ENCODE measurements at regions not wholly inside any gene's neighbourhood (a gene's known extent, or its start where the extent isn't known, plus 50 kb on each side); places are given as distances from the start of the nearest gene placed in this dataset.

DNA sequence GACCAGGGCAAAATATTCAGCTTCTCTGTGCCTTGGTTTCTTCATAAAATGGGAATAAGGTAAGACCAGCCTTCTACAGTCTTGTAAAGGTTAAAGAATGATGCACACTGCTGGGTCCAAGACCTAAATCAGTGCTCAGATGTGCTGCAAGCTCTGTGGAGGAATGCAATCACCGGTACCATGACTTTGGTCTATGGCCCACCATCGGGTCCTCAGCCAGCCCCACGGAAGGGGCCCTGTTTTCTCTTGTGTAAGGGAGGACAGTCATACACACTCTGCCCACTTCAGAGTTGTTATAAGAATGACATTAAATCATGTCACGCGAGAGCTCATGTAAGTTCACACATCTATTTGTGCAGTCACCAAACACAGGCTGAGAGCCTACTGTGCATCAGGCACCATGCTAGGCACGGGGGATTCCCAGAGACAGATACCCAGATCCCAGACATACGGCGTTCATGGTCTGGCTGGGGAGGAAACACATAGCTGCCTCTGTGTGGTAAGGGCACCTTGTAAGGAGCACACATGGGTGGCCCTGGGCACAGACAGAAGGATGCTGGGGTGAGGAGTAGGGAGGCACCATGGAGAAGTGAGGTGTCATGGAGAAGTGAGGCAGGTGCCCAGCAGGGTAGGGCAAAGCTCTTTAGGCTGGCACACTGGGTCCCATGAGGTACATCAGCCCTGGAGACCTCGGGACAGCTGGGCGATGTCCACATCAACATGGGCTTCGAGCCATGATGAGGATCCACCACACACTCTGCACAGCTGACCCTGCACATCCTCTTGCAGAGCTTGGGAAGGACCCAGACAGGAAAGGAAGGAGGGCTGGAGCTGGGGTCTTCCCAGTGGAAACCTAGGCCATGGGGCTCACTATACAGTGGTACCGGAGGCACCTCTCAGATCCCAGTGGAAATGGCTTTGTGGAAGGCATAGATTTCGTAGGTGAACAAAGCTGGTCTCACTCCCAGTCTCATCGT lies 190.4 kb upstream of the DIO3 start:
- Histone ChIP-seq H3K27me3 (ENCODE audit: low read depth) (no peaks in the 10 kb centered on the region), H3K9me3 (no peaks in the 10 kb centered on the region), H3K36me3 (replicated peaks) (no peaks in the 10 kb centered on the region), H3K4me3 (no peak overlapping the region), H3K4me1 (no peaks in the 10 kb centered on the region)
- DNase-seq (ENCODE audit: low spot score in 2 of 2) = no peak
- in situ Hi-C loops (cut with MboI; ENCODE audit: low sequenced_read_pairs) = no loop called here

DNA sequence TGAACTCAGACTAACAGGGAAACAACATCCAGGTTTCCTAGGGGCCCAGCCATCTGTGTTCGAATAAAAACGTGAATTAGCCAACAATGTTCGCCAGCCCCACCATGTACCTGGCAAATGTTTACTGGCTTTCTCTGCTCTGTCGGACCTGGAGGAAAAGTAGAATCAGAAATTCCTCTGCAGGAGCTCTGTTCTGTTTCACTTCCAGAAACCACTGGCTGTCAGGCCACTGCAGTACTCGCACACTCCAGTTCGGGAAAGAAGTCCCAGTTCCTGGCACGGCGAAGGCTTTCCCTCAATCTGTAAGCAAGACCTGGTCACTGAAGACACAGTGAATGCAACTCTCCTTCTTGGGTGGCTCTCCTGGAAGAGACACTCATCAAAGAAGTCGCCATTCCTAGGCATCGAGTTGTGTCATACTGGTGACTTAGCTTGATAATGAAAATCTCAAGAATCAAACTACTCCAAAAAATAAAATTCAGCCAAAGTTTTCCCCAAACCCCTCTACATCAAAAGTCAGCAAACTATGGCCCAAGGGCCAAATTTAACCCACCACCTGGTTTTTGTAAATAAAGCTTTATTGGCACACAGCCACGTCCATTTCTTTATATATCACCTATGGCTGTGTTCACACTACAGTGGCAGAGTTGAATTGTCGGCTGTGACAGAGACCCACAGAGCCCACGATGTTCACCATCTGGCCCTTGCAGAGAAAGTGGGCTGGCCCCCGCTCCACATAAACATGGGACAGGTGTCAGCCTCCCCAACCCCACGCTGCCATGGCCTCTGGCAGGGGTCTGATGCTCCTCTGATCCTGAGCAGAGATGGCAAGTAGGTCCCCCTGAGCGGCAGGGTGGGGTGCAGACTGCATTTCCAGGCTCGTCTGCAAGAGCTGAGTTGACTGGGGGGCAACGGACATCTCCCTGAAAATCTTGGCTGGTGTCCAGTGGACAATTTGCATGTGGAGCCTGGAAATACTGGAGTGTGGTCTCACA lies 189.2 kb upstream of the DIO3 start:
- Histone ChIP-seq H3K9me3 (no peaks in the 10 kb centered on the region), H3K4me3 (no peak overlapping the region), H3K27me3 (ENCODE audit: low read depth) (no peaks in the 10 kb centered on the region), H3K4me1 (no peaks in the 10 kb centered on the region), H3K36me3 (replicated peaks) (no peaks in the 10 kb centered on the region)
- in situ Hi-C loops (cut with MboI; ENCODE audit: low sequenced_read_pairs) = no loop called here
- DNase-seq (ENCODE audit: low spot score in 2 of 2) = no peak

DNA sequence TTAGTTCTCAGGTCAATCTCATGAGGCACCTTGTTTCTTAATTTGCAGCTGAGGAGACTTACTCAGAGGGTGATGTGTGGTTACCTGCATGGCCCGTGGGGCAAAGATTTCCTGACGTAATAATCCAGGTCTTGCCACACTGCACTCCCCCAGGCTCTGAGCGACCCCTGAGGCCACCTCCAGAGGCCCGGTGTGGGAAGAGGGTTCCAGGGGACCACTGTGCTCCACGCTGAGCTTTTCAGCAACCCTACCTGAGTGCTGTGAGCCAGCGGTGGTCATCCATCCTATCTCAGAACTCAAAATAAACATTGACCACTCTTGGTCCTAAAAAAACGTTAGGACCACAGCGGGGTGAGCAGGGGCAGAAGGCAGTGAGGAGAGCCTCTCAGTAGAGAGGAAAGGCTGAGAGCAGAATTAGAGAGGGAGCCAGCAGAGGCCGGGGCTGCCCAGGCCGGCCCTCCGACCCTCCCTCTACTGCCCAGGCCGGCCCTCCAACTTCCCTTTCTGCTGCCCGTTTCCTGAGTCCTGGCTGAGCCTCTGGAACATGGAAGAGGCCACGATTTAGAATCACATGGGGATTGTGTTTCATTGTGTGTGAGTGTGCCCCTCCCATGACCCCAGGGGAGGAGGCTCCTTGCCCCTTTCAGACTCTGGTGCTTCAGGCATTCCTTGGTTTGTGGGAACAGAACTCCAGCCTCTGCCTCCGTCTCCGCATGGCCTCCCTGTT lies 188.2 kb upstream of the DIO3 start:
- no peaks in the 10 kb centered on the region for H3K27me3 ChIP-seq (ENCODE audit: low read depth)
- H3K4me3 ChIP-seq = no peak overlapping the region
- no peaks in the 10 kb centered on the region for H3K36me3 ChIP-seq (replicated peaks)
- in situ Hi-C loops (cut with MboI; ENCODE audit: low sequenced_read_pairs) = no loop called here
- no peak for DNase-seq (ENCODE audit: low spot score in 2 of 2)
- H3K4me1 ChIP-seq = no peaks in the 10 kb centered on the region
- H3K9me3 ChIP-seq = no peaks in the 10 kb centered on the region

DNA sequence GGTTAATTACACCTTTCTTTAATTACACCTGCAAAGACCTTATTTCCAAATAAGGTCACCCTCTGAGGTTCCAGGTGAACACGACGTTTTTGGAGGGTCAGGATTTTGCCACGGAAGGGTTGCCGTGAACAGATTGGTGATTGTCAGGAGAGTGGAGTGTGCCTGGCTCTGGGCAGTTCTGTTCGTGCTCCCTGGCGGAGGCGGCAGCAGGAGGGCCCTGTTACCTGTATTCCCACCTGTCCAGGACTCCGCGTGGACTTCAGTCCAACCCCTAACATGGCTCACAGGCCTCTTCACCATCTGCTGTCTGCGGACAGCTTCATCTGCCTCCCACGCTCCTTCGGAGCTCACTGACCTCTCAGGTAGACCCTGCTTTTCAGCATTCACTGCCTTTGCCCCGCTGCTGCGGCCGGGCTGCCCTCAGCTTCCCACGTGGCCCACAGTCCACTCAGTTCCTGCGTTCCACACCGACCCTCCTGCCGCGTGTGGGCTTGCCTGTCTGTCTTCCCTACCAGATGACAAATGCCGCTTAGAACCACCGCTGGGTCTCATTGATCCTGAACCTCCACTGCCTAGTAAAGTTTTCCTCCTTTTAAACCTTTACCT lies 187.5 kb upstream of the DIO3 start:
- no peaks in the 10 kb centered on the region for H3K27me3 ChIP-seq (ENCODE audit: low read depth)
- in situ Hi-C loops (cut with MboI; ENCODE audit: low sequenced_read_pairs) = no loop called here

DNA sequence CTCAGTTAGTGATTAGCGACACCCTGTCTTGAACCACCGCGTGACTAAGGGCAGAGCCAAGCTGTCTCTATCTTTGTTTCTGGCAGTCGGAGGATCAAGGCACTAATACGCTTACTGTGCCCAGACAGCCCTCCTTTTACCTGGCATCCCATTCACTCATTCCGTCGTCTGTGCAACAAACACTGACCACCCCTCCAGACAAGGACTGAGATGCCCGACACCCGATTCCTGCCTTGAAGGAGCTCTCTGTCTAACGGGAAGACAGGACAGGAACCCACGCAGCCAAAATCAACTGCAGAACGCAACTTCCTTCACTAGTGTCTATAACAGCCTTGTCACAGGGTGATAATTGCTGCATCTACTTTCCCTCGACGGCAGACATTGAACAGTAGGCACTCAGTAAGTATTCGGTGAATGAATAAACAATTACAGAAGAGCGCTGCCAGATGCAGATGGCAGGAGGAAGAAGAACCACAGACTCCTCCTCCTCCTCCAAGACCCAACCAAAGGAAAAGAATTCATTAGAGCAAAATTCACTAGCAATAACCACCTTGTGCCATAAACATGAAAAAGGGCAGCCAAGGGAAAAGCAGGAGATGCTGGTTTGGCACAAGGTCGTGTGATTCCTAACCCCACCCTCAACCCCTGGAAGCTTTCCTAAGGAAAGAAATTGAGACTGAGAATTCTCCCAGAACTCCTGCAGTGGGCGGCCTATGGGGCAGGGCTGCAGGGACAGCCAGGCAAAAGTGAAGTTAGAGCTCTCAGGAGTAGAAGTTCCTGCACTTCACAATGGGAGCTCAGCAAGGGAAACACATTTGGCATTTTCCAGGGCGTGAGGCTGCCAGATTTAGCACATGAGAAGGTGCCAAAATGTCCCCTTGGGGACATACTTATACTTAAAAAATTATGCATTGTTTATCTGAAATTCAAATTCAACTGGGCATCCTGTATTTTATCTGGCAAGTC lies 186.6 kb upstream of the DIO3 start:
- H3K36me3 ChIP-seq (replicated peaks) = no peaks in the 10 kb centered on the region
- no peaks in the 10 kb centered on the region for H3K4me1 ChIP-seq
- H3K9me3 ChIP-seq = no peaks in the 10 kb centered on the region
- no peak for DNase-seq (ENCODE audit: low spot score in 2 of 2)
- H3K4me3 ChIP-seq = no peak overlapping the region
- in situ Hi-C loops (cut with MboI; ENCODE audit: low sequenced_read_pairs) = no loop called here
- H3K27me3 ChIP-seq (ENCODE audit: low read depth) = no peaks in the 10 kb centered on the region

More for the DNA sequence above, 187.5 kb upstream of the DIO3 start:
- no peak for DNase-seq (ENCODE audit: low spot score in 2 of 2)
- Histone ChIP-seq H3K4me1 (no peaks in the 10 kb centered on the region), H3K36me3 (replicated peaks) (no peaks in the 10 kb centered on the region), H3K9me3 (no peaks in the 10 kb centered on the region), H3K4me3 (no peak overlapping the region)

DNA sequence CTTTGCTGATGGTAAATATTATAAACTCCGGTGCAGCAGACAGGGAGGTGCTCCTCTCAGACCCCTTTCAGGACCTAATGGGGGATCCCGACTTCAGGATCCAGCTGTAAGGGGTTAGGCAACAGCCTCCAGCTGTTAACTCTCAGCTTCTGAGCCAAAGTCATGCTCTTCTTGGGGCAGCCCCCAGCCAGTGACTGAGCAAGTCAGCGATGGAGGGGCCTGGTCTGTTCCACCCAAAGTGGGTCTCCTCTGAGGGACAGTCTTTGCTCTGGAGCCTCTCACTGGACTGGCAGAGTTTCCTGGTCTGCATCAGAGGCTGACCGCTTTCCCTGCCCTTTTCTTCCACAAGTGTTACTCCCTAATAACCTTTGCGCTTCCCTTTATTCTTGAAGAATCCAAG lies 184.2 kb upstream of the DIO3 start:
- Histone ChIP-seq H3K36me3 (replicated peaks) (no peaks in the 10 kb centered on the region), H3K9me3 (no peaks in the 10 kb centered on the region), H3K27me3 (ENCODE audit: low read depth) (no peaks in the 10 kb centered on the region), H3K4me1 (no peaks in the 10 kb centered on the region), H3K4me3 (no peak overlapping the region)
- DNase-seq (ENCODE audit: low spot score in 2 of 2) = no peak
- in situ Hi-C loops (cut with MboI; ENCODE audit: low sequenced_read_pairs) = no loop called here

DNA sequence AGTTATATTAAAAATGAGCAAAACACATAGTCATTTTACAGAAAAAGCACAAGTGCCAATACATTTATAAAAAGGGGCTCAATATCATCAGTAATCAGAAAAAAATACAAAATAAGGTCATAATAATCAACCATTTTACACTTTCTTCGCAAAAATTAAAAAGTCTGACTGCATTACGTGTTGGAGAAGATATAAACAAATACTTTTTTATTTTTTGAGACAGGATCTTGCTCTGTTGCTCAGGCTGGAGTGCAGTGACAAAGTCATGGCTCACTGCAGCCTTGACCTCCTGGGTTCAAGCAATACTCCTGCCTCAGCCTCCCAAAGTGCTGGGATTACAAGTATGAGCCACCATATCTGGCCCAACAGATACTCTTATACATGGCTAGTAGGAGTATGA lies 181.5 kb upstream of the DIO3 start:
- no peaks in the 10 kb centered on the region for H3K4me1 ChIP-seq
- H3K27me3 ChIP-seq (ENCODE audit: low read depth) = no peaks in the 10 kb centered on the region
- DNase-seq (ENCODE audit: low spot score in 2 of 2) = no peak
- H3K4me3 ChIP-seq = no peak overlapping the region
- in situ Hi-C loops (cut with MboI; ENCODE audit: low sequenced_read_pairs) = no loop called here
- H3K9me3 ChIP-seq = 0 out of 2 replicates have a peak, but pooled peaks cover 3% of the 10 kb centered on the region
- H3K36me3 ChIP-seq (replicated peaks) = no peaks in the 10 kb centered on the region

DNA sequence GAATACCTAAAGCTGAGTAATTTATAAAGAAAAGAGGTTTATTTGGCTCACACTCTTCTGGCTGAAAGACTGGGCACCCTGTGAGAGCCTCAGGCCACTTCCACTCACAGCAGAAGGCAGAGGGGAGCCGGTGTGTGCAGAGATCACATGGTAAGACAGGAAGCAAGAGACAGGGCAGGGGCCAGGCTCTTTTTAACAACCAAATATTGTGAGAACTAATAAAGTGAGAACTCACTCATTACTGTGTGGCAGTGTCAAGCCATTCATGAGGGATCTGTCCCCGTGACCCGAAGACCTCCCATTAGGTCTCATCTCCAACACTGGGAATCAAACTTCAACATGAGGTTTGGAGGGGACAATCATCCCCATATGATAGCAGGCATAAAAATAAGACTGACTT lies 180.8 kb upstream of the DIO3 start:
- H3K9me3 ChIP-seq = 0 out of 2 replicates have a peak, but pooled peaks cover 3% of the 10 kb centered on the region
- H3K4me3 ChIP-seq = no peak overlapping the region
- H3K36me3 ChIP-seq (replicated peaks) = no peaks in the 10 kb centered on the region
- H3K27me3 ChIP-seq (ENCODE audit: low read depth) = no peaks in the 10 kb centered on the region
- in situ Hi-C loops (cut with MboI; ENCODE audit: low sequenced_read_pairs) = no loop called here
- H3K4me1 ChIP-seq = no peaks in the 10 kb centered on the region
- DNase-seq (ENCODE audit: low spot score in 2 of 2) = no peak

DNA sequence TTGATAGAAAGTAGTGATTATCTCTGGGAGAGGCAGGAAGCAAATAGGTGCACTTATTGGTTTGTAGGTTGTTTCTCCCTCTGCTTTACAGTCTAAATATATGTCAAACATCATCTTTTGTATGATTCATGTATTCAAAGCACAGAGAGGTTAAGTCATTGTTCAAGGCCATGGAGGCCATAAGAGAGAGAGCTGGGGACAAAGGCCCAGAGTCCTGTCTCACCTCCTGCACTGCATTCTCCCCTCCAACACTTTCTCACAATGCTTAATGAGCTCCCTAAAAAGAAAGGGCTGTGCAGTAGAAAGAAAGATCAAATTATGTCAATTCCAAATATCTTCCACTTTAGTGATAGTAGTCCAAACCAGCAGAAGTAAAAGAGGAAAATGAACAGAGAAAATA lies 180.4 kb upstream of the DIO3 start:
- Histone ChIP-seq H3K4me1 (no peaks in the 10 kb centered on the region), H3K36me3 (replicated peaks) (no peaks in the 10 kb centered on the region), H3K9me3 (0 out of 2 replicates have a peak, but pooled peaks cover 3% of the 10 kb centered on the region), H3K27me3 (ENCODE audit: low read depth) (no peaks in the 10 kb centered on the region), H3K4me3 (no peak overlapping the region)
- in situ Hi-C loops (cut with MboI; ENCODE audit: low sequenced_read_pairs) = no loop called here
- no peak for DNase-seq (ENCODE audit: low spot score in 2 of 2)

DNA sequence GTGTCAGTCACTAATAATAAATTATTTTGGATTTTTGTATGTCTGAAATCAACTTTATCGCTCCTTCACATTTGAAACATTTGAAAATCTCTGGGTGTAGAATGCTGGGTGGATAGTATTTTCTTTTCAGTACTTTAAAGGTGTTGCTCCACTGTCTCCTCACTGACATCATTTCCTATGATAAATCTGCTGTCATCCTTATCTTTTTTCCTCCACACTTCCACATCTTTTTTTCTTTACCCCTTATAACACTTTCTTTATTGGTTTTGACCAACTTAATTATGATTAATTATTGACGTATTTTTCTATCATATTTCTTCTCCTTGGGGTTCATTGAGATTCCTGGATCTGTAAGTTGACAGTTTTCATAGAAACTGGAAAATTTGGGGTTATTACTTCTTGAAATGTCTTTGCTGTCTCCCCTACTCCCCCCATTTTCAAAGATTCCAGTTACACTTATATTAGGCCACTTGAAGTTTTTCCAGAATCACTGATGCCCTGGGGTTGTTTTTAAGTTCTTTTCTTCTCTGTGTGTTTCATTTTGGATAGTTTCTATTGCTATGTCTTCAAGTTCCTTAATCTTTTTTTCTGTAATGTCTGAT lies 177.5 kb upstream of the DIO3 start:
- H3K36me3 ChIP-seq (replicated peaks) = no peaks in the 10 kb centered on the region
- H3K9me3 ChIP-seq = 0 out of 2 replicates have a peak, but pooled peaks cover 3% of the 10 kb centered on the region
- no peaks in the 10 kb centered on the region for H3K4me1 ChIP-seq
- in situ Hi-C loops (cut with MboI; ENCODE audit: low sequenced_read_pairs) = no loop called here
- no peak overlapping the region for H3K4me3 ChIP-seq
- DNase-seq (ENCODE audit: low spot score in 2 of 2) = no peak
- no peaks in the 10 kb centered on the region for H3K27me3 ChIP-seq (ENCODE audit: low read depth)

DNA sequence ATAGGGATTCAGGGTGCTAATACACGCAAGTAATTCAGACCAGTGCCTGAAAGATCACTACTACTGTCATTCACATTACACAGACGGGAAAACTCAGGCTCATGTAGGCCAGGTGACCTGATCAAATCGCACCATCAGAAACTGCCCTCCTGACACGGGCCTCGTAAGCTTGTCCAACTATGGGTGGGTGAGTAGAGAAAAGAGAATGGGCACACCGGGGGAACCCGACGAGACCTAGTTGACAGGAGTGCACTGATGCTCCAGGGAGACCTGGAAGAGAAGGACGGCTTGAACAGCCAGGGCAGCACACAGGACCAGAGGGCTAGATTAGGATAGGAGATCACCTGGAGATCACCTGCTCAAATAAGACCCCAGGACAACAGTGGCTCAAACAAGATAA lies 166.9 kb upstream of the DIO3 start:
- H3K9me3 ChIP-seq = no peaks in the 10 kb centered on the region
- no peak overlapping the region for H3K4me3 ChIP-seq
- no peaks in the 10 kb centered on the region for H3K4me1 ChIP-seq
- no peaks in the 10 kb centered on the region for H3K27me3 ChIP-seq (ENCODE audit: low read depth)
- no peak for DNase-seq (ENCODE audit: low spot score in 2 of 2)
- in situ Hi-C loops (cut with MboI; ENCODE audit: low sequenced_read_pairs) = no loop called here
- H3K36me3 ChIP-seq (replicated peaks) = no peaks in the 10 kb centered on the region

DNA sequence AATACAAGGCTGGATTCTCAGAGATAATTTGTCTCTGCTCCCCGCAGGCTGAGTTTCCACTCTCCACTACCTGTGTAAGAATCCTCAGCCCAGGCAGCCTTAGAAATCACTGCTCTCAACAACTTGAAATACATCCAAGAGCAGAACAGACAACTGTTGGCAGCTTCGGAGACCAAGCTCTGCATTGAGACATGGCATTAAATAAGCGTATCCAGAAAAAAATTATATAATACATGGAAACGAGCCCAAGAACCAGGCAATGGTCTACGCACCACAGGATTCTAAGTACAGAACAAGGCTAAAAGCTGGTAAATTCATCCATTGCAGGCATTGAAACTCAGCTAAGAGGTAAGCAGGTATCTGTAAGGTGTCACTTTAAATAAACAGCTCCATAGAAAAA lies 165.5 kb upstream of the DIO3 start:
- Histone ChIP-seq H3K27me3 (ENCODE audit: low read depth) (no peaks in the 10 kb centered on the region), H3K4me3 (no peak overlapping the region), H3K36me3 (replicated peaks) (no peaks in the 10 kb centered on the region), H3K4me1 (no peaks in the 10 kb centered on the region), H3K9me3 (no peaks in the 10 kb centered on the region)
- no peak for DNase-seq (ENCODE audit: low spot score in 2 of 2)
- in situ Hi-C loops (cut with MboI; ENCODE audit: low sequenced_read_pairs) = no loop called here
